CD14-positive monocyte (primary cell): ENCODE measurements at regions not wholly inside any gene's neighbourhood (a gene's known extent, or its start where the extent isn't known, plus 50 kb on each side); places are given as distances from the start of the nearest gene placed in this dataset.

Experiments used
- DNase-seq, 3 donors: peaks; one replicate each; pipeline ENCODE4 v3.0.0-alpha.2; 2011 to 2022
- H2AFZ ChIP-seq: 2 replicates; pipeline ENCODE4 v1.6.0; 2012; ENCODE audit warnings: mild to moderate bottlenecking, low read depth, low read length, inconsistent platforms; ENCODE audit not compliant: insufficient read depth, poor library complexity, severe bottlenecking
- H3K27ac ChIP-seq, 2 donors: 1 replicate in 1 of 2; 2 replicates in 1 of 2; pipeline ENCODE4 v1.5.1; 2012 to 2013; ENCODE audit warnings: low read length in 2 of 2, control low read depth in 1 of 2, inconsistent platforms in 1 of 2, low read depth in 1 of 2, mild to moderate bottlenecking in 1 of 2
- H3K27me3 ChIP-seq, 2 donors: one replicate each; pipeline versions ENCODE4 v1.6.0 to v1.6.1; 2011 to 2013; ENCODE audit warnings: low read length in 2 of 2; ENCODE audit not compliant: control insufficient read depth in 2 of 2, insufficient read depth in 2 of 2
- H3K36me3 ChIP-seq, 2 donors: replicated peaks in 1 of 2; 1 replicate in 1 of 2; 2 replicates in 1 of 2; pipeline versions ENCODE4 v1.5.1 to v1.6.1; 2012 to 2013; ENCODE audit warnings: low read length in 2 of 2, control low read depth in 1 of 2, inconsistent platforms in 1 of 2, mild to moderate bottlenecking in 1 of 2; ENCODE audit not compliant: insufficient read depth in 2 of 2, control insufficient read depth in 1 of 2
- H3K4me1 ChIP-seq, 2 donors: 1 replicate in 1 of 2; 2 replicates in 1 of 2; pipeline versions ENCODE4 v1.5.1 to v1.6.1; 2012 to 2013; ENCODE audit warnings: low read length in 2 of 2, control low read depth in 1 of 2, inconsistent platforms in 1 of 2, mild to moderate bottlenecking in 1 of 2, moderate library complexity in 1 of 2; ENCODE audit not compliant: insufficient read depth in 2 of 2, control insufficient read depth in 1 of 2
- H3K4me2 ChIP-seq: replicated peaks from 2 replicates; pipeline ENCODE3; 2012; ENCODE audit warnings: low read length, moderate library complexity, mild to moderate bottlenecking; ENCODE audit not compliant: poor library complexity, severe bottlenecking; ENCODE audit errors: extremely low read depth
- H3K4me3 ChIP-seq, 3 experiments: fragments of 200-600 bp in 1 of 3; sonication (generic) in 1 of 3; replicated peaks in 1 of 3; 1 replicate in 2 of 3; 2 replicates in 1 of 3; pipeline ENCODE4 v1.5.1; 2011 to 2013; ENCODE audit warnings: low read length in 3 of 3, mild to moderate bottlenecking in 3 of 3, control low read depth in 2 of 3, low read depth in 2 of 3, inconsistent platforms in 1 of 3, moderate library complexity in 1 of 3
- H3K79me2 ChIP-seq: 2 replicates; pipeline ENCODE4 v1.6.0; 2012; ENCODE audit warnings: mild to moderate bottlenecking, control low read depth, inconsistent platforms, low read length, moderate library complexity; ENCODE audit not compliant: insufficient read depth
- H3K9ac ChIP-seq: 2 replicates; pipeline ENCODE4 v1.6.0; 2017; ENCODE audit warnings: low read length, mild to moderate bottlenecking; ENCODE audit not compliant: insufficient read depth, poor library complexity, severe bottlenecking
- H3K9me3 ChIP-seq, 2 donors: replicated peaks in 1 of 2; 1 replicate in 1 of 2; 2 replicates in 1 of 2; pipeline versions ENCODE4 v1.5.1 to v1.6.1; 2012 to 2013; ENCODE audit warnings: low read length in 2 of 2, control low read depth in 1 of 2; ENCODE audit not compliant: control insufficient read depth in 1 of 2, insufficient read depth in 1 of 2
- H4K20me1 ChIP-seq: 2 replicates; pipeline ENCODE4 v1.6.0; 2012; ENCODE audit warnings: mild to moderate bottlenecking, low read length, control low read depth, moderate library complexity; ENCODE audit not compliant: insufficient read depth
- H3K27ac Mint-ChIP-seq, 7 donors: one replicate each; pipeline ENCODE4 v1.8.0; 2020; ENCODE audit warnings: mild to moderate bottlenecking in 7 of 7, mixed read lengths in 7 of 7, moderate library complexity in 6 of 7, inconsistent platforms in 2 of 7
- H3K27me3 Mint-ChIP-seq, 3 donors: one replicate each; pipeline ENCODE4 v1.8.0; 2021 to 2022; ENCODE audit warnings: low read depth in 3 of 3, mild to moderate bottlenecking in 3 of 3, mixed read lengths in 3 of 3, moderate library complexity in 3 of 3, inconsistent platforms in 1 of 3
- H3K36me3 Mint-ChIP-seq, 2 donors: one replicate each; pipeline ENCODE4 v1.8.0; 2020; ENCODE audit warnings: mixed read lengths in 2 of 2, inconsistent platforms in 1 of 2, mild to moderate bottlenecking in 1 of 2
- H3K4me1 Mint-ChIP-seq: one replicate; pipeline ENCODE4 v1.8.0; 2020; ENCODE audit warnings: mild to moderate bottlenecking, mixed read lengths
- H3K4me3 Mint-ChIP-seq, 2 donors: one replicate each; pipeline ENCODE4 v1.8.0; 2020; ENCODE audit warnings: mild to moderate bottlenecking in 2 of 2, mixed read lengths in 2 of 2, moderate library complexity in 1 of 2
- H3K9me3 Mint-ChIP-seq, 7 donors: one replicate each; pipeline ENCODE4 v1.8.0; 2020 to 2022; ENCODE audit warnings: mixed read lengths in 7 of 7, mild to moderate bottlenecking in 6 of 7, moderate library complexity in 6 of 7, inconsistent platforms in 2 of 7
- CTCF ChIP-seq: fragments of 200-600 bp; IDR thresholded peaks from one replicate; pipeline ENCODE4 v1.8.0; 2022; ENCODE audit warnings: antibody characterized with exemption, mild to moderate bottlenecking
- WGBS: methylation state at CpG from one replicate; pipeline ENCODE4 v1.1.5; 2013; ENCODE audit warnings: missing lambda C conversion rate; ENCODE audit not compliant: insufficient coverage; 5-methylcytosine and 5-hydroxymethylcytosine counted together
- intact Hi-C, 2 donors: fragments of 100-400 bp; cut with micrococcal nuclease; formaldehyde crosslinking; loops; one replicate each; pipeline versions ENCODE4 v1.15.0 to v1.15.1; 2023

- Histone ChIP-seq H3K4me2 (no peak overlapping the region), H3K9ac (no peak overlapping the region), H3K27ac (no peak overlapping the region), H3K9me3 (no peaks in the 10 kb centered on the region), H3K27me3 (no peaks in the 10 kb centered on the region), H2AFZ (no peak overlapping the region), H3K4me3 (no peak overlapping the region), H3K79me2 (no peaks in the 10 kb centered on the region), H4K20me1 (no peaks in the 10 kb centered on the region), H3K4me1 (no peaks in the 10 kb centered on the region), H3K36me3 (no peaks in the 10 kb centered on the region)
- H3K4me1 Mint-ChIP-seq: no peaks in the 10 kb centered on the region
- H3K27ac Mint-ChIP-seq: no peak overlapping the region
- no peak for TF ChIP-seq CTCF
- DNase-seq: no peak
- H3K36me3 Mint-ChIP-seq: no peaks in the 10 kb centered on the region
- intact Hi-C loops: no loop called here
- peaks cover 0 to under 1% (median 0%) of the 10 kb centered on the region in 3 donors for H3K27me3 Mint-ChIP-seq
- no peak overlapping the region for H3K4me3 Mint-ChIP-seq
- H3K9me3 Mint-ChIP-seq: peaks cover 0 to 3% (median 2%) of the 10 kb centered on the region in 7 donors
- no CpG with 5 or more reads among the region's 2 CpGs for WGBS
These were observed 266.6 kb downstream of the ZIC1 start for GRCh38 chr3:147675761-147676160.

GRCh38 chr3:147680837-147681483 is 271.8 kb downstream of the ZIC1 start:
- H3K9me3 Mint-ChIP-seq: peaks cover 0 to 7% (median 2%) of the 10 kb centered on the region in 7 donors
- H3K27ac ChIP-seq: no peak overlapping the region

More at GRCh38 chr3:147680837-147681483, 271.8 kb downstream of the ZIC1 start:
- Histone ChIP-seq H3K4me1 (no peaks in the 10 kb centered on the region), H3K9me3 (no peaks in the 10 kb centered on the region), H3K4me2 (no peak overlapping the region), H3K36me3 (no peaks in the 10 kb centered on the region), H3K79me2 (no peaks in the 10 kb centered on the region), H3K4me3 (no peak overlapping the region), H4K20me1 (no peaks in the 10 kb centered on the region), H3K27me3 (no peaks in the 10 kb centered on the region), H2AFZ (no peak overlapping the region), H3K9ac (no peak overlapping the region)
- WGBS: 86% methylated on average over 4 of the region's 6 CpGs
- Mint-ChIP-seq H3K4me1 (no peaks in the 10 kb centered on the region), H3K4me3 (no peak overlapping the region), H3K36me3 (no peaks in the 10 kb centered on the region), H3K27ac (no peak overlapping the region), H3K27me3 (peaks cover 0 to 3% (median 0%) of the 10 kb centered on the region in 3 donors)
- intact Hi-C loops: no loop called here
- DNase-seq: no peak
- TF ChIP-seq CTCF: no peak
